SK-N-SH (cell line): ENCODE measurements at regions not wholly inside any gene's neighbourhood (a gene's known extent, or its start where the extent isn't known, plus 50 kb on each side); places are given as distances from the start of the nearest gene placed in this dataset.

ENCODE experiments used
- EP300 ChIP-seq, 2 experiments: IDR thresholded peaks; 2 replicates each; pipeline versions ENCODE4 v1.4.0 to v1.6.1; 2012; ENCODE audit warnings: borderline replicate concordance in 1 of 2, low read depth in 1 of 2, low read length in 1 of 2
- EZH2phosphoT487 ChIP-seq: fragments of 200-600 bp; sonication (generic); IDR thresholded peaks from 2 replicates; pipeline ENCODE4 v1.6.1; 2017; ENCODE audit warnings: low read depth, mixed run types, mild to moderate bottlenecking, antibody characterized with exemption, moderate library complexity, borderline replicate concordance
- FOXM1 ChIP-seq: IDR thresholded peaks from 2 replicates; pipeline ENCODE4 v1.4.0; 2012; ENCODE audit warnings: low read depth, mild to moderate bottlenecking
- JUND ChIP-seq: IDR thresholded peaks from 2 replicates; pipeline ENCODE4 v1.4.0; 2012
- MAX ChIP-seq: IDR thresholded peaks from 2 replicates; pipeline ENCODE4 v1.4.0; 2012; ENCODE audit warnings: low read depth
- NFIC ChIP-seq: IDR thresholded peaks from 2 replicates; pipeline ENCODE4 v1.4.0; 2012; ENCODE audit warnings: borderline replicate concordance
- PBX3 ChIP-seq: IDR thresholded peaks from 2 replicates; pipeline ENCODE4; 2012
- RFX5 ChIP-seq: IDR thresholded peaks from 2 replicates; pipeline ENCODE4 v1.6.1; 2012; ENCODE audit warnings: mild to moderate bottlenecking, improper control_type of control experiment, low read length
- SIN3A ChIP-seq: IDR thresholded peaks from 2 replicates; pipeline ENCODE4 v1.6.1; 2012; ENCODE audit warnings: low read depth, mild to moderate bottlenecking, low read length, moderate library complexity, borderline replicate concordance
- SMC3 ChIP-seq: IDR thresholded peaks from 2 replicates; pipeline ENCODE4 v1.6.1; 2012; ENCODE audit warnings: low read depth, low read length, improper control_type of control experiment
- USF1 ChIP-seq: IDR thresholded peaks from 2 replicates; pipeline ENCODE4 v1.4.0; 2012; ENCODE audit warnings: low read depth, borderline replicate concordance
- ZBTB33 ChIP-seq: IDR thresholded peaks from 2 replicates; pipeline ENCODE4 v1.4.0; 2012; ENCODE audit warnings: low read depth, borderline replicate concordance
- TF ChIP-seq, protein P1 (sequence below): fragments of 200-600 bp; sonication (generic); IDR thresholded peaks from 2 replicates; pipeline ENCODE4 v1.6.1; 2017; ENCODE audit warnings: antibody characterized with exemption, mild to moderate bottlenecking, moderate library complexity
- TF ChIP-seq, protein P2 (sequence below): IDR thresholded peaks from 2 replicates; pipeline ENCODE4 v1.6.1; 2012; ENCODE audit warnings: mild to moderate bottlenecking, low read depth, low read length, moderate library complexity

DNA sequence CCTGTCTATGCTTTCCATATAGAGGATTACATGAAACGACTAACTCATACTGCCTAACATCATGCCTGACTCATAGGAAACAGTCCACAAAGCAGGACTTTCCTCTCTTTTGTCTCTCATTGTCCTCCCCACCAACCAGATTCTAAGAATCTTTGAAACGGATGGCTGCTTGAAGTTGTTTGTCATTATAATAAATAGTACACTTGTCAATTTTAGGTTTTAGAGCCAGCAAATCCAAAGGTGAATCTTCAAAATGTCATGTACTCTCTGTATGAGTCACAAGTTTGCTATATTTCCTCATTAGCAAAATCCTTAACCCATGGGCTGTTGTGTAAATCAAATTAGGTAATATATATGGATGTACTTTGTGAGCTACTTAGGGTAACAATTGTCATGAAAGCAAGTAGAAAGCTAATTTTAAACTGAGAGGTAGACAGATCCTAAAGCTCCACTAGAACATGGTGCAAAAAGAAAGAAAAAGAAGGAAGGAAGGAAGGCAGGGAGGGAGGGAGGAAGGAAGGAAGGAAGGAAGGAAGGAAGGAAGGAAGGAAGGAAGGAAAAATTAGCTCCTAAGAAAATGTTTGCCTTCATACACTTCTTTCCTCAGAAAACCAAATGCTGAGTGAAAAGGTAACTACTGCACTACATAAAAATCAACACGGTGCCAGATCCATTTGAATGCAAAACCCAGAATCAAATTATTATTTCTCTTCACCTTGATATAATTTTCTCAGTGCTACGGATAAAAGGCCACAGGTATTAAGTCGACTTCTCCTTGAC is 129.5 kb upstream of the PRMT6 start:
- TF ChIP-seq, protein P1, sequence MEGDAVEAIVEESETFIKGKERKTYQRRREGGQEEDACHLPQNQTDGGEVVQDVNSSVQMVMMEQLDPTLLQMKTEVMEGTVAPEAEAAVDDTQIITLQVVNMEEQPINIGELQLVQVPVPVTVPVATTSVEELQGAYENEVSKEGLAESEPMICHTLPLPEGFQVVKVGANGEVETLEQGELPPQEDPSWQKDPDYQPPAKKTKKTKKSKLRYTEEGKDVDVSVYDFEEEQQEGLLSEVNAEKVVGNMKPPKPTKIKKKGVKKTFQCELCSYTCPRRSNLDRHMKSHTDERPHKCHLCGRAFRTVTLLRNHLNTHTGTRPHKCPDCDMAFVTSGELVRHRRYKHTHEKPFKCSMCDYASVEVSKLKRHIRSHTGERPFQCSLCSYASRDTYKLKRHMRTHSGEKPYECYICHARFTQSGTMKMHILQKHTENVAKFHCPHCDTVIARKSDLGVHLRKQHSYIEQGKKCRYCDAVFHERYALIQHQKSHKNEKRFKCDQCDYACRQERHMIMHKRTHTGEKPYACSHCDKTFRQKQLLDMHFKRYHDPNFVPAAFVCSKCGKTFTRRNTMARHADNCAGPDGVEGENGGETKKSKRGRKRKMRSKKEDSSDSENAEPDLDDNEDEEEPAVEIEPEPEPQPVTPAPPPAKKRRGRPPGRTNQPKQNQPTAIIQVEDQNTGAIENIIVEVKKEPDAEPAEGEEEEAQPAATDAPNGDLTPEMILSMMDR = no peak
- TF ChIP-seq SIN3A (no peak), ZBTB33 (no peak), EZH2phosphoT487 (no peak), FOXM1 (no peak), SMC3 (no peak), JUND (no peak), RFX5 (no peak), MAX (no peak), PBX3 (no peak), USF1 (no peak), NFIC (no peak), EP300 (IDR thresholded peaks at IDR 0.05; ENCODE audit: borderline replicate concordance in 1 of 2, low read depth in 1 of 2, low read length in 1 of 2) (no peak)
- TF ChIP-seq, protein P2, sequence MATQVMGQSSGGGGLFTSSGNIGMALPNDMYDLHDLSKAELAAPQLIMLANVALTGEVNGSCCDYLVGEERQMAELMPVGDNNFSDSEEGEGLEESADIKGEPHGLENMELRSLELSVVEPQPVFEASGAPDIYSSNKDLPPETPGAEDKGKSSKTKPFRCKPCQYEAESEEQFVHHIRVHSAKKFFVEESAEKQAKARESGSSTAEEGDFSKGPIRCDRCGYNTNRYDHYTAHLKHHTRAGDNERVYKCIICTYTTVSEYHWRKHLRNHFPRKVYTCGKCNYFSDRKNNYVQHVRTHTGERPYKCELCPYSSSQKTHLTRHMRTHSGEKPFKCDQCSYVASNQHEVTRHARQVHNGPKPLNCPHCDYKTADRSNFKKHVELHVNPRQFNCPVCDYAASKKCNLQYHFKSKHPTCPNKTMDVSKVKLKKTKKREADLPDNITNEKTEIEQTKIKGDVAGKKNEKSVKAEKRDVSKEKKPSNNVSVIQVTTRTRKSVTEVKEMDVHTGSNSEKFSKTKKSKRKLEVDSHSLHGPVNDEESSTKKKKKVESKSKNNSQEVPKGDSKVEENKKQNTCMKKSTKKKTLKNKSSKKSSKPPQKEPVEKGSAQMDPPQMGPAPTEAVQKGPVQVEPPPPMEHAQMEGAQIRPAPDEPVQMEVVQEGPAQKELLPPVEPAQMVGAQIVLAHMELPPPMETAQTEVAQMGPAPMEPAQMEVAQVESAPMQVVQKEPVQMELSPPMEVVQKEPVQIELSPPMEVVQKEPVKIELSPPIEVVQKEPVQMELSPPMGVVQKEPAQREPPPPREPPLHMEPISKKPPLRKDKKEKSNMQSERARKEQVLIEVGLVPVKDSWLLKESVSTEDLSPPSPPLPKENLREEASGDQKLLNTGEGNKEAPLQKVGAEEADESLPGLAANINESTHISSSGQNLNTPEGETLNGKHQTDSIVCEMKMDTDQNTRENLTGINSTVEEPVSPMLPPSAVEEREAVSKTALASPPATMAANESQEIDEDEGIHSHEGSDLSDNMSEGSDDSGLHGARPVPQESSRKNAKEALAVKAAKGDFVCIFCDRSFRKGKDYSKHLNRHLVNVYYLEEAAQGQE = no peak
